IMR-90 (cell line): ENCODE measurements at regions not wholly inside any gene's neighbourhood (a gene's known extent, or its start where the extent isn't known, plus 50 kb on each side); places are given as distances from the start of the nearest gene placed in this dataset.

Source experiments
- ATAC-seq: fragments of 200-7000 bp; cut with Tn5 transposase; 2 replicates; pipeline ENCODE4 v1.9.1; 2020; ENCODE audit warnings: low read depth, mild to moderate bottlenecking, moderate library complexity
- BruUV-seq: library from RNA; stranded (reverse); fragments of 400-500 nt; replicated peaks from 2 replicates; lab custom pipeline; 2021; lab: Mats Ljungman, UMichigan
- CTCF ChIA-PET: fragments of 300-600 bp; formaldehyde crosslinking; extraction: SDS; loops from one replicate; lab custom pipeline; 2021; ENCODE audit warnings: antibody characterized with exemption; lab: Yijun Ruan, JAX
- POLR2A ChIA-PET: fragments of 300-600 bp; sonication (Branson Sonifier 250); formaldehyde crosslinking; loops from one replicate; lab custom pipeline; 2022; ENCODE audit warnings: antibody characterized with exemption; ENCODE audit not compliant: unreplicated experiment; lab: Charles Lee
- DNase-seq: peaks from one replicate; pipeline ENCODE4 v3.0.0; 2013
- H2AFZ ChIP-seq: replicated peaks from 2 replicates; pipeline ENCODE3; 2013; ENCODE audit warnings: low read length, mild to moderate bottlenecking; ENCODE audit not compliant: poor library complexity
- H2AK5ac ChIP-seq: 2 replicates; pipeline ENCODE4 v1.6.1; 2013; ENCODE audit warnings: low read depth, low read length, inconsistent platforms
- H2AK9ac ChIP-seq: replicated peaks from 2 replicates; pipeline ENCODE3; 2013; ENCODE audit warnings: mild to moderate bottlenecking, low read depth, low read length, moderate library complexity; ENCODE audit not compliant: poor library complexity
- H2BK120ac ChIP-seq: 2 replicates; pipeline ENCODE4 v1.6.1; 2013; ENCODE audit warnings: low read depth, low read length, inconsistent platforms
- H2BK15ac ChIP-seq: 3 replicates; pipeline ENCODE4 v1.6.1; 2013; ENCODE audit warnings: low read depth, low read length, inconsistent platforms
- H2BK20ac ChIP-seq: 2 replicates; pipeline ENCODE4 v1.6.1; 2013; ENCODE audit warnings: low read depth, mild to moderate bottlenecking, inconsistent platforms, low read length, moderate library complexity
- H2BK5ac ChIP-seq: 2 replicates; pipeline ENCODE4 v1.6.1; 2013; ENCODE audit warnings: mild to moderate bottlenecking, low read depth, low read length, inconsistent platforms; ENCODE audit not compliant: poor library complexity, severe bottlenecking
- H3K14ac ChIP-seq: replicated peaks from 2 replicates; pipeline ENCODE4 v1.6.1; 2013; ENCODE audit warnings: low read depth, low read length, inconsistent platforms
- H3K18ac ChIP-seq: 2 replicates; pipeline ENCODE4 v1.6.1; 2013; ENCODE audit warnings: low read depth, low read length, control low read depth
- H3K23ac ChIP-seq: 2 replicates; pipeline ENCODE4 v1.6.1; 2013; ENCODE audit warnings: low read depth, low read length, inconsistent platforms
- H3K27ac ChIP-seq: 2 replicates; pipeline ENCODE4 v1.5.1; 2013; ENCODE audit warnings: mild to moderate bottlenecking, control low read depth, low read length; ENCODE audit not compliant: insufficient read depth
- H3K27me3 ChIP-seq: 2 replicates; pipeline ENCODE4 v1.6.1; 2013; ENCODE audit warnings: low read length; ENCODE audit not compliant: control insufficient read depth, insufficient read depth
- H3K36me3 ChIP-seq: 2 replicates; pipeline ENCODE4 v1.6.1; 2013; ENCODE audit warnings: low read length, mixed read lengths; ENCODE audit not compliant: control insufficient read depth, insufficient read depth
- H3K4ac ChIP-seq: 2 replicates; pipeline ENCODE4 v1.6.1; 2013; ENCODE audit warnings: low read depth, low read length, inconsistent platforms
- H3K4me1 ChIP-seq: 2 replicates; pipeline ENCODE4 v1.6.1; 2013; ENCODE audit warnings: low read length, mixed read lengths; ENCODE audit not compliant: control insufficient read depth, insufficient read depth
- H3K4me2 ChIP-seq: 2 replicates; pipeline ENCODE4 v1.6.1; 2013; ENCODE audit warnings: low read depth, mild to moderate bottlenecking, control low read depth, low read length, moderate library complexity
- H3K4me3 ChIP-seq: 2 replicates; pipeline ENCODE4 v1.5.1; 2013; ENCODE audit warnings: low read depth, mild to moderate bottlenecking, control low read depth, low read length, moderate library complexity; ENCODE audit not compliant: insufficient read depth
- H3K56ac ChIP-seq: 2 replicates; pipeline ENCODE4 v1.6.1; 2013; ENCODE audit warnings: low read length, inconsistent platforms; ENCODE audit not compliant: insufficient read depth; ENCODE audit errors: extremely low read depth
- H3K79me1 ChIP-seq, 2 experiments: 2 replicates each; pipeline ENCODE4 v1.6.1; 2013; ENCODE audit warnings: low read length in 2 of 2, inconsistent platforms in 1 of 2, low read depth in 1 of 2
- H3K9ac ChIP-seq: 2 replicates; pipeline ENCODE4 v1.6.1; 2013; ENCODE audit warnings: low read depth, low read length, control low read depth
- H3K9me1 ChIP-seq: 2 replicates; pipeline ENCODE4 v1.6.1; 2013; ENCODE audit warnings: low read length, inconsistent platforms; ENCODE audit not compliant: insufficient read depth
- H3K9me3 ChIP-seq: 2 replicates; pipeline ENCODE4 v1.6.1; 2013; ENCODE audit warnings: low read length; ENCODE audit not compliant: control insufficient read depth, insufficient read depth
- H4K20me1 ChIP-seq: 2 replicates; pipeline ENCODE4 v1.6.1; 2013; ENCODE audit warnings: low read length, inconsistent platforms; ENCODE audit not compliant: insufficient read depth
- H4K5ac ChIP-seq: 2 replicates; pipeline ENCODE4 v1.6.1; 2013; ENCODE audit warnings: mild to moderate bottlenecking, low read depth, low read length, control low read depth
- H4K8ac ChIP-seq, 2 experiments: 2 replicates each; pipeline ENCODE4 v1.6.1; 2013; ENCODE audit warnings: low read depth in 2 of 2, low read length in 2 of 2, control low read depth in 1 of 2, inconsistent platforms in 1 of 2
- H4K91ac ChIP-seq: 2 replicates; pipeline ENCODE4 v1.6.1; 2013; ENCODE audit warnings: low read depth, low read length, inconsistent platforms; ENCODE audit not compliant: insufficient read depth
- CHD1 ChIP-seq: IDR thresholded peaks from 2 replicates; pipeline ENCODE4 v1.6.1; 2012; ENCODE audit warnings: low read depth, low read length, improper control_type of control experiment
- FOS ChIP-seq: fragments of 150-350 bp; IDR thresholded peaks from 2 replicates; pipeline ENCODE4 v1.6.1; 2016; ENCODE audit warnings: low read depth, low read length
- MAFK ChIP-seq: IDR thresholded peaks from 2 replicates; pipeline ENCODE4 v1.6.1; 2012; ENCODE audit warnings: low read depth, low read length, improper control_type of control experiment
- NFE2L2 ChIP-seq: fragments of 150-350 bp; IDR thresholded peaks from 2 replicates; pipeline ENCODE4 v1.6.1; 2016; ENCODE audit warnings: low read depth, mild to moderate bottlenecking, low read length
- RAD21 ChIP-seq: IDR thresholded peaks from 2 replicates; pipeline ENCODE4 v1.6.1; 2012; ENCODE audit warnings: low read length, improper control_type of control experiment
- RCOR1 ChIP-seq: IDR thresholded peaks from 2 replicates; pipeline ENCODE4 v1.6.1; 2012; ENCODE audit warnings: mild to moderate bottlenecking, low read length, improper control_type of control experiment; ENCODE audit not compliant: insufficient replicate concordance
- RFX5 ChIP-seq: IDR thresholded peaks from 2 replicates; pipeline ENCODE4 v1.8.0; 2012; ENCODE audit warnings: low read depth, mild to moderate bottlenecking, low read length, moderate library complexity
- WGBS, 2 experiments: methylation state at CpG; one replicate each; pipeline versions ENCODE4 v1.1.5 to v1.1.7; 2013; ENCODE audit warnings: missing lambda C conversion rate in 2 of 2; ENCODE audit not compliant: insufficient read length in 1 of 2; ENCODE audit errors: extremely low coverage in 2 of 2; 5-methylcytosine and 5-hydroxymethylcytosine counted together
- dilution Hi-C: fragments of 300-500 bp; cut with HindIII; formaldehyde crosslinking; loops from one replicate; pipeline ENCODE4 v1.14.3; 2018; ENCODE audit warnings: low sequenced_read_pairs; ENCODE audit not compliant: unreplicated experiment
- in situ Hi-C: fragments of 300-500 bp; cut with MboI; formaldehyde crosslinking; loops from 3 replicates; pipeline ENCODE4 v1.14.3; 2019; ENCODE audit warnings: low sequenced_read_pairs, inconsistent platforms, mixed read lengths
- intact Hi-C: fragments of 100-400 bp; cut with micrococcal nuclease; formaldehyde crosslinking; loops from 2 replicates; pipeline ENCODE4 v1.10.0; 2022
- TF ChIP-seq, protein P1 (sequence below): fragments of 150-350 bp; IDR thresholded peaks from 2 replicates; pipeline ENCODE4 v1.6.1; 2017; ENCODE audit warnings: mild to moderate bottlenecking, antibody characterized with exemption, low read length, low read depth

- no peak overlapping the region for H2BK20ac ChIP-seq
- H3K4me2 ChIP-seq: no peak overlapping the region
- peaks cover 0 to 3% of the 10 kb centered on the region in 2 experiments; a peak in 1 of 4 replicates for H3K79me1 ChIP-seq
- no peak overlapping the region for H2BK5ac ChIP-seq
- ChIA-PET POLR2A (no interaction called here), CTCF (no interaction called here)
- no peak overlapping the region for H3K4ac ChIP-seq
- no peak overlapping the region for H2AK9ac ChIP-seq
- H3K27ac ChIP-seq: no peak overlapping the region
- TF ChIP-seq FOS: no peak
- no peak for TF ChIP-seq RFX5
- TF ChIP-seq CHD1: no peak
- no peak for TF ChIP-seq RCOR1
- no peak for TF ChIP-seq RAD21
- TF ChIP-seq, protein P1, sequence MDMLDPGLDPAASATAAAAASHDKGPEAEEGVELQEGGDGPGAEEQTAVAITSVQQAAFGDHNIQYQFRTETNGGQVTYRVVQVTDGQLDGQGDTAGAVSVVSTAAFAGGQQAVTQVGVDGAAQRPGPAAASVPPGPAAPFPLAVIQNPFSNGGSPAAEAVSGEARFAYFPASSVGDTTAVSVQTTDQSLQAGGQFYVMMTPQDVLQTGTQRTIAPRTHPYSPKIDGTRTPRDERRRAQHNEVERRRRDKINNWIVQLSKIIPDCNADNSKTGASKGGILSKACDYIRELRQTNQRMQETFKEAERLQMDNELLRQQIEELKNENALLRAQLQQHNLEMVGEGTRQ: no peak
- TF ChIP-seq MAFK: no peak
- TF ChIP-seq NFE2L2: no peak
- in situ Hi-C loops: no loop called here
- no peak overlapping the region for H2BK120ac ChIP-seq
- H3K18ac ChIP-seq: no peak overlapping the region
- H3K4me1 ChIP-seq: peaks cover 3% of the 10 kb centered on the region
- peaks cover 7% of the 10 kb centered on the region for H3K9me1 ChIP-seq
- H3K27me3 ChIP-seq: no peaks in the 10 kb centered on the region
- H2AFZ ChIP-seq: no peak overlapping the region
- intact Hi-C loops: no loop called here
- BruUV-seq: no TSS peak
- H3K14ac ChIP-seq: no peak overlapping the region
- H3K9ac ChIP-seq: no peak overlapping the region
- DNase-seq: no peak
- H3K36me3 ChIP-seq: no peaks in the 10 kb centered on the region
- no peak overlapping the region for H4K8ac ChIP-seq
- H4K5ac ChIP-seq: no peak overlapping the region
- no peak overlapping the region for H2AK5ac ChIP-seq
- H3K23ac ChIP-seq: no peak overlapping the region
- dilution Hi-C loops: no loop called here
- no peak overlapping the region for H3K4me3 ChIP-seq
- H4K20me1 ChIP-seq: peaks cover 4% of the 10 kb centered on the region; the same call in 1 of the 2 replicates
- WGBS, 2 experiments: no CpG with 5 or more reads among the region's 4 CpGs
- H2BK15ac ChIP-seq: no peak overlapping the region
- ATAC-seq: no peak
- H4K91ac ChIP-seq: no peak overlapping the region
- H3K56ac ChIP-seq: no peak overlapping the region
- peaks cover 2% of the 10 kb centered on the region; the same call in 1 of the 2 replicates for H3K9me3 ChIP-seq
These were observed 112.2 kb upstream of the JCAD start for GRCh38 chr10:30171601-30172000.
